ENCODE measurements at regions not wholly inside any gene's neighbourhood (a gene's known extent, or its start where the extent isn't known, plus 50 kb on each side); places are given as distances from the start of the nearest gene placed in this dataset.

- no peak overlapping the region for H3K4me3 ChIP-seq (replicated peaks in 1 of 2; ENCODE audit: low read depth in 2 of 2, low read length in 2 of 2)
- no peak for DNase-seq (ENCODE audit: low read depth in 2 of 2)
- TF ChIP-seq CTCF (IDR thresholded peaks at IDR 0.05; ENCODE audit: low read depth, low read length) = no peak
Observed at GRCh38 chr4:163017135-163017534, 149.6 kb downstream of the NAF1 start.

- no peak for DNase-seq (ENCODE audit: low read depth in 2 of 2)
- TF ChIP-seq CTCF (IDR thresholded peaks at IDR 0.05; ENCODE audit: low read depth, low read length) = no peak
- no peak overlapping the region for H3K4me3 ChIP-seq (replicated peaks in 1 of 2; ENCODE audit: low read depth in 2 of 2, low read length in 2 of 2)
Observed at GRCh38 chr4:163012816-163013215, 153.9 kb downstream of the NAF1 start.

GRCh38 chr4:163003979-163004378 lies 162.7 kb downstream of the NAF1 start:
- no peak for DNase-seq (ENCODE audit: low read depth in 2 of 2)
- TF ChIP-seq CTCF (IDR thresholded peaks at IDR 0.05; ENCODE audit: low read depth, low read length) = no peak
- H3K4me3 ChIP-seq (replicated peaks in 1 of 2; ENCODE audit: low read depth in 2 of 2, low read length in 2 of 2) = no peak overlapping the region

GRCh38 chr4:162988530-162988929 lies 178.2 kb downstream of the NAF1 start:
- no peak for DNase-seq (ENCODE audit: low read depth in 2 of 2)
- H3K4me3 ChIP-seq (replicated peaks in 1 of 2; ENCODE audit: low read depth in 2 of 2, low read length in 2 of 2) = no peak overlapping the region
- TF ChIP-seq CTCF (IDR thresholded peaks at IDR 0.05; ENCODE audit: low read depth, low read length) = no peak

- no peak for DNase-seq (ENCODE audit: low read depth in 2 of 2)
- TF ChIP-seq CTCF (IDR thresholded peaks at IDR 0.05; ENCODE audit: low read depth, low read length) = no peak
- H3K4me3 ChIP-seq (replicated peaks in 1 of 2; ENCODE audit: low read depth in 2 of 2, low read length in 2 of 2) = no peak overlapping the region
Observed at GRCh38 chr4:162985131-162985530, 181.6 kb downstream of the NAF1 start.

GRCh38 chr4:162984621-162985020 lies 182.1 kb downstream of the NAF1 start:
- H3K4me3 ChIP-seq (replicated peaks in 1 of 2; ENCODE audit: low read depth in 2 of 2, low read length in 2 of 2) = no peak overlapping the region
- DNase-seq (ENCODE audit: low read depth in 2 of 2) = no peak
- TF ChIP-seq CTCF (IDR thresholded peaks at IDR 0.05; ENCODE audit: low read depth, low read length) = no peak

- no peak overlapping the region for H3K4me3 ChIP-seq (replicated peaks in 1 of 2; ENCODE audit: low read depth in 2 of 2, low read length in 2 of 2)
- no peak for DNase-seq (ENCODE audit: low read depth in 2 of 2)
- no peak for TF ChIP-seq CTCF (IDR thresholded peaks at IDR 0.05; ENCODE audit: low read depth, low read length)
Observed at GRCh38 chr4:162981823-162982222, 184.9 kb downstream of the NAF1 start.
